ENCODE measurements at regions not wholly inside any gene's neighbourhood (a gene's known extent, or its start where the extent isn't known, plus 50 kb on each side); places are given as distances from the start of the nearest gene placed in this dataset.

DNA sequence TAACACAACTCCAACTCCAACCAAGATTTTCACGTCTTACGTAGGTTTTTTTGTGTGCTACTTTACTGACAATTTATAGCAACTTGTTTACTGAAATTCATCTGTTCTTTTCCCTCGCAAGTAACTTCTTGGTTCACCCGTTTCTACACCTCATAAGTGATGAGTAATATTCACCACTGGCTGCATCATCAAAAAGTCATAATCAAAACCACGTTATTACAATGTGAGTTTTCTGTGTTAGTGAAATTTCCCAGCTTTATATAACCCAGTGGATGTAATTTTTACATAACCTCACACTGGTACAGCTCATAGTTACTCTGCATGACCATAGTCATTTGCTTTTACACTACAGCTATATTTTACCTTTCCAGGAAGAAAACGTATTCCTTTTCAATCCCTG, 401.1 kb upstream of the LYPLAL1 start:
- Histone ChIP-seq H3K4me2 (ENCODE audit: low read length) (no peak overlapping the region), H3K4me3 (replicated peaks in 1 of 2; ENCODE audit: low read depth in 1 of 2, low read length in 2 of 2) (no peak overlapping the region), H4K20me1 (ENCODE audit: insufficient read depth) (no peaks in the 10 kb centered on the region), H3K9ac (ENCODE audit: low read length) (no peak overlapping the region), H3K27me3 (ENCODE audit: insufficient read depth, low read length) (no peaks in the 10 kb centered on the region), H3K27ac (ENCODE audit: low read depth, low read length) (no peak overlapping the region), H3K9me3 (ENCODE audit: control insufficient read depth in 1 of 2, insufficient read depth in 1 of 2, low read depth in 1 of 2, low read length in 2 of 2) (no peaks in the 10 kb centered on the region), H3K36me3 (ENCODE audit: control insufficient read depth in 1 of 2, insufficient read depth in 2 of 2, low read length in 2 of 2) (no peaks in the 10 kb centered on the region), H3K9me2 (ENCODE audit: insufficient read depth) (no peaks in the 10 kb centered on the region), H2AFZ (ENCODE audit: low read depth, low read length, poor library complexity, severe bottlenecking) (no peak overlapping the region), H3K79me2 (ENCODE audit: insufficient read depth, low read length) (no peaks in the 10 kb centered on the region), H3K4me1 (ENCODE audit: control insufficient read depth in 1 of 2, insufficient read depth in 2 of 2, low read length in 2 of 2) (no peaks in the 10 kb centered on the region)
- intact Hi-C loops (cut with micrococcal nuclease) = no loop called here
- ATAC-seq (no peak), DNase-seq (ENCODE audit: low read depth, low spot score) (no peak)
- ChIA-PET RAD21 (ENCODE audit: low non-redundant PET in 1 of 2, low total read pairs in 2 of 2, uncharacterized antibody in 2 of 2, unreplicated experiment in 2 of 2) (no interaction called here), CTCF (no interaction called here), POLR2A (no interaction called here)
- TF ChIP-seq YY1 (IDR thresholded peaks at IDR 0.05; ENCODE audit: extremely low read depth, insufficient replicate concordance, low read depth, low read length) = no peak
- TF ChIP-seq RAD21 (IDR thresholded peaks at IDR 0.05; ENCODE audit: low read depth) = no peak
- no peak for TF ChIP-seq TCF7L2 (IDR thresholded peaks at IDR 0.05; ENCODE audit: borderline replicate concordance, extremely low read depth, insufficient read depth, insufficient read length)
- TF ChIP-seq FOSL1 (IDR thresholded peaks at IDR 0.05; ENCODE audit: low read depth) = no peak
- TF ChIP-seq ZFX (IDR thresholded peaks at IDR 0.05) = no peak
- TF ChIP-seq CEBPB (IDR thresholded peaks at IDR 0.05; ENCODE audit: low read depth) = no peak
- no peak for TF ChIP-seq EZH2phosphoT487 (IDR thresholded peaks at IDR 0.05; ENCODE audit: borderline replicate concordance)
- TF ChIP-seq SIN3A (IDR thresholded peaks at IDR 0.05; ENCODE audit: low read depth) = no peak
- TF ChIP-seq SP1 (IDR thresholded peaks at IDR 0.05; ENCODE audit: low read depth) = no peak
- no peak for TF ChIP-seq POLR2A (IDR thresholded peaks at IDR 0.05; ENCODE audit: borderline replicate concordance, extremely low read depth, insufficient read depth, insufficient read length)
- TF ChIP-seq CBX3 (IDR thresholded peaks at IDR 0.05; ENCODE audit: low read depth) = no peak
- TF ChIP-seq EZH2 (IDR thresholded peaks at IDR 0.05) = no peak
- no peak for TF ChIP-seq POLR2AphosphoS5 (IDR thresholded peaks at IDR 0.05; ENCODE audit: low read depth, low read length)
- TF ChIP-seq CTCF (IDR thresholded peaks at IDR 0.05 in 2 of 3, conservative IDR thresholded peaks at IDR 0.05 in 1 of 3; ENCODE audit: borderline replicate concordance in 1 of 3, insufficient read depth in 1 of 3, low read depth in 2 of 3, low read length in 2 of 3) = no peak
- TF ChIP-seq, protein P1, sequence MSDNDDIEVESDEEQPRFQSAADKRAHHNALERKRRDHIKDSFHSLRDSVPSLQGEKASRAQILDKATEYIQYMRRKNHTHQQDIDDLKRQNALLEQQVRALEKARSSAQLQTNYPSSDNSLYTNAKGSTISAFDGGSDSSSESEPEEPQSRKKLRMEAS (IDR thresholded peaks at IDR 0.05) = no peak
- TF ChIP-seq ZNF274 (IDR thresholded peaks at IDR 0.05; ENCODE audit: low read depth, low read length) = no peak
- BruUV-seq (replicated peaks) = no TSS peak
